GM11168 (cell line): ENCODE measurements at regions not wholly inside any gene's neighbourhood (a gene's known extent, or its start where the extent isn't known, plus 50 kb on each side); places are given as distances from the start of the nearest gene placed in this dataset.

Experiments
- in situ Hi-C: fragments of 300-500 bp; cut with MboI; formaldehyde crosslinking; loops from one replicate; pipeline ENCODE4 v1.12.0; 2022; ENCODE audit warnings: low sequenced_read_pairs; ENCODE audit not compliant: unreplicated experiment

DNA sequence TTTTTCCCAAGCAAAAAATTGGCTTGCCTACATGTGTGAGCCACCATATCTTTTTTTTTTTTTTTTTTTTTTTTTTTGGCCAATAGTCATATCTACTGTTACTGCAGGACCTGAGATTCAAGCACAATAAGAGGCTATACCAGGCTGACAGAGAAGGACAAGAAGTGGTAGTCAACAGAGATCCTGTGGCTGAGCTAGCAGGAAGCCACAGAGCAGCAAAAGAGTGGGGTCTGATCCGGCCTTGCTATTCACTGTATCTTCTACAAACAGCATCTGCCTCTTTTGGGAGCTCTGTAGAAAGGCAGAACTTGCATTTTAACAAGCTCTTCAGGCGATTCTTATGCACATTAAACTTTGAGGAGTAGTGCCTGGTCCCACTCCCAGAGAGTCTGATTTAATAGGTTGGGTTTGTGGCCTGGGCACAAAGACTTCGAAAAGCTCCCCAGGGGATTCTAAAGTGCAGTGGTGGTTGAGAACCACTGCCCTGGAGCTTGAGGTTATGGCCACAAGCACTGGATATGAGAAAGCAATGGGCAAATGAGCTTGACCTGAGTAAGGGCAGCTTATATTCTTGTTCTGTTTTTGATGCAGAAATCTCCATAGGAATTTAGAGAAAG, 162.8 kb downstream of the PIK3R1 start:
- in situ Hi-C loops: no loop called here

DNA sequence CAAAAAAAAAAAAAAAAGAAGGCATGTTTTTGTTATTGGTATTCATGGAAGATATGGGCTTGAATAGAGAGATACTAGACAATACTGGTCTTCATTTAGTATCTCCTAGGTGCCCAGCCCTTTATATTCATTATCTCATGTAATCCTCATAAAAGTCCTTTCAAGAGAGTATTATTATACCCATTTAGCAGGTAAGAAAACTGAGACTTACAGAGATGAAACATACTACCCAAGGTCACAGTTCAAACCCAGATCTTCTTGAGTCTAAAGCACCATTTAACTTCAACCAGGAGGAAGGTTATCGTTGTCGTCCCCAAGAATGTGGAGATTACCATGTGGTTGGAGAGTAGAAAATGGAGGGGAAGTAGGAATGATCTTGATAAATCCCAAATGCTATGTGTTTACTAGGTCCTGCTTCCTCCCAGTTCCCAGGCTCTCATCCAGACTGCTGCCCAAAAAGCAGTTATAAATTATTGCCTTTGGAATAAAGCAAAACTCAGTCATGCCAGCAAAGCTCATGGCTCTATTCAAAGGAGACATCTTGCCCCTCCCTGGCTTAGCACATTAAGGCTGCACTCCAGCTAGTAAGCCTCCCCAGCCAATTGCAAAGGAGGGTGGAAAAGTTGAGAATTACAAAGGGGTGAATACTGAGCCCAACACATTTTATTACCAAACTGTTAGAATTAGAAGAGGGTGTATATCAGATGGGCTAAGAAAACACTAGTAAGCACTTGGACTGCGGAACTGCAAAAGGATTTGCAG, 163.9 kb downstream of the PIK3R1 start:
- in situ Hi-C loops: no loop called here

DNA sequence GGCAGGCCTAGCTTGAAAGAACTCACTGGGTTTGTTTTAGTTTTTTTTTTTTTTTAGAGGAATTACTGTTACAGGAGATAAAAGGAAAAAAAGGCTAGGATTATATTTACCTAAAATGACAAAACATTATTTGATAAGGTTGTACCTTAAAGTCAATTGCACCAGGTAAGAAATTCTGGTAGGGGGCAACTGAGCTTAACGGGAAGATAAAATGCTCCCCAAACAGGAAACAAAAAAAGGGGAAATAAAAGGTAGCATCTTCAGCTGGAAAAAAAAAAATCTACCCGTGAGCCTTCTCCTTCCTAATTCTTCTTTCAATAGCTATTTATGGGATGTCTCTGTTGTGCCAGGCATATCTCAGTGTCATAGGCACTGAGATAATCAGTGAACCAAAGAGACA, 164.5 kb downstream of the PIK3R1 start:
- in situ Hi-C loops: no loop called here

GRCh38 chr5:68381060-68381459, 165.5 kb downstream of the PIK3R1 start:
- in situ Hi-C loops: no loop called here

- in situ Hi-C loops: no loop called here
Observed at GRCh38 chr5:68381909-68382308, 166.4 kb downstream of the PIK3R1 start.

DNA sequence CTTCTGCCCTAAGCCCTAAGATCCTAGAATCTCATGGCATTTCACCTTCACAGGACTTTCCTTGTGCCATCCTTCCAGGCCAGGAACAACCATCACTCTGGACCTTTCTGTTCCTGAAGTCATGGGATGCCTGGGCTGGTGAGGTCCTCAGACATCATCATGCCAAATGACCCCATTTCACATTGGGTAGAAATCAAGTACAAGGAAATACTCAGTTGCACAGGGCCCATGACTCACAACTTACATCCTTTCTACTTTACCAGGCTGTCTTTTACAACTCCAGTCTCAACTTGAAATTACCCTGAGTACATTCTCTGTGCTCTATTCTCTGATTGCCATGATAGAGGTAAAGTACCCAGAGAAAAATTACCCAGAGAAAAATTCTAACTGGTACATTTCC, 167.1 kb downstream of the PIK3R1 start:
- in situ Hi-C loops: no loop called here

- in situ Hi-C loops: no loop called here
Observed at GRCh38 chr5:68383888-68384310, 168.3 kb downstream of the PIK3R1 start.

GRCh38 chr5:68384936-68385594, 169.5 kb downstream of the PIK3R1 start:
- in situ Hi-C loops: no loop called here

- in situ Hi-C loops: no loop called here
Observed at GRCh38 chr5:68385936-68386335, 170.4 kb downstream of the PIK3R1 start.

DNA sequence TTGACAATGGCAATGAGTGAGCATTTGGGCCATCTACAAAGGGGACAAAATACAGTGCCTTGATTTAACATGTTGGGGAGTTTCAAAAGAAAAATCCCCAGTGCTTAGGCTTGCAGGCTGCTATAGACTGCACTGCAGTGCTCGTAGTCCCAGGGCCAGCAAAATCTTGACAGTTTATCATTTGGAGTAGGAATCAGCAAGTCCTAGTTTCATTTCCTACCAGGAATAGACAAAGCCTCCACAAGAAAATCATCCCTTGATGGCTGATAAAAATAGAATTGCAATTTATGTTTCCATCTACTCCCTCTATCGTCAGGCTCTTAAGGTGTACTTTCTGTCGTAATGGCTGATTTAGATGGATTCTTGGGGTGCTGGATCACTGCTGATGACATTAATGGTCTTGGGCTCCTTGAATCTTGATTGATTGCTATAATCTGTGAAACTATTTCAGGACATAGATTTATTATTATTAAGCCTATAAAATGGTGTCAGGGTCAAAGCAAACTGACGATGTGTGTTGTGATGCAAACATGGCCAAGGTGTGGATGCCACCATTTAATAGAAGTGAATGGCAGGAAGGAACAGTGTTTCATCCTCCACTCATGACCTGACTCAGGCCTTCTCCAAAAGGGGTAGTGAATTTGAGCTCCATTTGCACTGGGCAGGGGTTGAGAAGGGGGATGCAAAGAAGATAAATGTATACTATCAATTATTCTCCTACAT, 171.7 kb downstream of the PIK3R1 start:
- in situ Hi-C loops: no loop called here

DNA sequence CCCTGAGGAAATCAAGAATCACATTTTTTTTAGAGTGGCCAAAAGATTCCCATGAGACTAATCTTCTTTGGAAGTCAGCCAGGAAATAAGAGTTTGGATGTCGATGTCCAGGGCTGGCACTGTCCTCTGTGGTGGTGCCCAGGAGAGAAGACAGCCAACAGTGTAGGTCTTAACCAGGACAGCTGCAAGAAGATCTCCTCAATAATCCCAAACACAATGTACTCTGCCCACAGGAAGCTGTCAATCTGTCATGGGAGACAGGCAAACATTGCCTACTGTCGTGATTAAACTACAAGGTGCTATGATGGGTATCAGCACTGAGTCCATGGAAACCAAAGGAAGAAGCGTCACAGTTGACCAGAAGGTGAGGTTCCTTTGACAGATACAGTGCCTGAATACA, 174.1 kb downstream of the PIK3R1 start:
- in situ Hi-C loops: no loop called here

GRCh38 chr5:68392617-68393016, 177.1 kb downstream of the PIK3R1 start:
- in situ Hi-C loops: no loop called here

DNA sequence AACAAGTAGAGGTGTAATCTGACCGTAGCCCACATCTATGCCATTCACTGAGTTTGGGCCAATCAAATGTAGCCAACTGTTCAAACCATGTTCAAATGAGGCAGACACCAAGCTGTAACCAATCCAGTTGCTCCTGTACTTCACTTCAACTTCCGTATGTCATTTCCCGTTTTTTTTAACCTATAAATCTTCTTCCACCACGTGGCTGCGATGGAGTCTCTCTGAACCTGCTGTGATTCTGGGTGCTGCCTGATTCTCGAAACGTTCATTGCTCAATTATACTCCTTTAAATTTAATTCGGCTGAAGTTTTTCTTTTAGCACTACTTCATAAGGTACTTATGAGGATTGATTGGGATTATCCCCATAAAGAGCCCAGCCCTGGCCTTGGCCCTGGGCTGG, 179.7 kb downstream of the PIK3R1 start:
- in situ Hi-C loops: no loop called here

DNA sequence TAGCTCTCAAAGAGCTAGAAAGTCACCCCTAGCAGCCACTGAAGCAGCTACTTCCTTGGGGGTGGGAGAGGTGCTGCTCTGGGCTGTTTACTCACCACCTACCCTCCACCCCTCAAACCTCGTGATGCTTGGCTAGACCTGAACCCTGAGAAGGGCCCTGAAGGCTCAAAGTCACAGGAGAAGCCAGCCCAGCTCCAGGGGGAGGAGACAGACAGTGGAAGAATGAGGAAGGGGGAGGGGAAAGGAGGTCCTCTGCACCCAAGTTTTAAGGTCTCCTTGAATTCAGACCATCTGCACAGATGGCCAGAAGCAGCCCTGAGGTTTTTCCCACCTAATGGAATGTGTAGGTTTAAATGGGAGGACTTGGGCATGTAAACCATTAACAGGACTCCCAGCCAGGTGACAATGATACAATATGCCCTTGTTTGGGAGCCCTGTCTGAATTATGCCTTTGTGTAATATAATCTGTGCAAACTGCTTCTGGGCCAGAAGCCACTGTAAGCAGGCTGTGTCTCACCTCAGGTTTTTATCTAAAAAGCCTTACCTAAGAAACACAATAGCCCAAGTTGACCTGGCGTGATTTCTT, 180.5 kb downstream of the PIK3R1 start:
- in situ Hi-C loops: no loop called here

DNA sequence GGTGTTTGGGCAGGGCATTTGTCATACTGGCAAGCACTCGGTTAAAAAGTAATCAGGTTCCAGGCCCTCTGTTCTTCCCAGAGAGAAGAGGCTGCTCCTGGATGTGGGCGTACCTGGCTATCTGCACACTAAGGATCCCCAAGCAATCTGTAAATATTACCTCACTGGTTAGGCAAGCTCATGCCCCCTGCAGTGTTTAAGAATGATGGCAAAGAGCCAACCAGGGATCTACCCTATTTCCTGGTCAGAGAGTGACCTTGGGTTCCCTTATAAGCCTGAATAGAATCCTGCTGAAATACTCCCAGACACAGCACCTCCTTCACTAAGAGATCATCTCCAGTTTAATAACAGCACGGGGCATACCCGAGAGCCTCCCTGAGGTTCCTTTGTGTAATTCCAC, 181.2 kb downstream of the PIK3R1 start:
- in situ Hi-C loops: no loop called here

DNA sequence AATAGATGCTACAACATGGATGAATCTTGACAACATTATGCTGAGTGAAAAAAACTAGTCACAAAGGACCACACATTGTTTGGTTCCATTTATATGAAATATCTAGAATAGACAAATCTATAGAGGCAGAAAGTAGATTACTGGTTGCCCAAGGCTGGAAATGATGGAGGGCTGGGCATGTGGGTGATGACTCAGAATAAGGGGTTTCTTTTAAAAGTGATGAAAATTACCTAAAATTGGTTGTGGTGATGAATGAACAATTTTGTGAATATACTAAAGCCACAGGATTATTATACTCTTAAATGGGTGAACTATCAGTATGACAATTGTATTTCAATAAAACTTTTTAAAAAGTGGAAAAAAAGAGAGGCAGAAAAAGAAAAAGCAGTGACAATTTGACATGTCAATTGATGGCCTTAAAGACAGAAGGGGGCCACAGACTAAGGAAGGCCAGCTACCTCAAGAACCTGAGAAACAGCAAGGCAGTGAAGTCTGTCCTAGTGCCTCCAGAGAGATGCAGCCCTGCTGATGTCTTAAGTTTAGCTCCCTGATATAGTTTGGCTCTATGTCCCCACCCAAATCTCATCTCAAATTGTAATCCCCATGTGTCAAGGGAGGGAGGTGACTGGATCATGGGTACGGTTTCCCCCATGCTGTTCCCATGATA, 182.7 kb downstream of the PIK3R1 start:
- in situ Hi-C loops: no loop called here

DNA sequence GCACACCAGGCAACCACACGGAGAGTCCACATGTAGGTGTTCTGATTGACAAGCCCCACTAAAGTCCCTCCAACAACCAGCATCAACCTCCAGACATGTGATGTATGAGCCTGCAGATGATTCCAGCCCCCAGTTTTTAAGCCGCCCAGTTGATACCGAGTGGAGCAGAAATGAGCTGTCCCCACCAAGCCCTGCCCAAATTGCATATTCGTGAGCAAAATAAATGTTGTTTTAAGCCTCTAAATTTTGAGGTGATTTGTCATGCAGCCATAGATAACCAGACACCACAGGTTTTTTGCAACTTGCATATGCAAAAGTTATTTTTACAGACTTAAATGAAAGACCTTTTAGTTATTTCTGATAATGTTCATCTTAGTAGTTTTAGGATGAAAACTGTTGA, 187.7 kb downstream of the PIK3R1 start:
- in situ Hi-C loops: no loop called here

DNA sequence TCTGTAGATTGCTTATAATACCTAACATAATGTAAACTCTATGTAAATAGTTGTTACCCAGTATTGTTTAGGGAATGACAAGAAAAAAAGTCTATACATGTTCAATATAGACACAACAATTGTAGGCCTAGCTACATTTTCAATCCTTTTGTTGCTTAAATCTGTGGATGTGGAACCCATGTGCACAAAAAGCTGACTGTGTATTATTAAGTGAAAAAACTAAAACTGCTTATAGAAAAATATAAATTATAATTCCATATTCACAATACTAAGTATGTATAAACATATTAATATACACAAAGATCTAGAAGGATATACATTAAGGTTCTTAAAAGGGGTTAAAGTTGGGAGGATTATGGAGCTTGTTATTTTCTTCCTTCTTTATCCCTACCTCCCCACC, 188.7 kb downstream of the PIK3R1 start:
- in situ Hi-C loops: no loop called here

- in situ Hi-C loops: no loop called here
Observed at GRCh38 chr5:68405026-68405684, 189.6 kb downstream of the PIK3R1 start.
